T-helper 1 cell treated with Interleukin-12 subunit alpha and Interleukin-12 subunit beta and Interleukin-4 antibody, amounts not matched to agents 30 μg/mL and 1 μg/mL, for 36 hours (primary cell): ENCODE measurements at regions not wholly inside any gene's neighbourhood (a gene's known extent, or its start where the extent isn't known, plus 50 kb on each side); places are given as distances from the start of the nearest gene placed in this dataset.
"Not testable (repeated sequence)": the region's sequence is repeated elsewhere in the genome, so short reads cannot be mapped to it uniquely, and the experiment has no call there.

Experiments
- H3K27ac Mint-ChIP-seq: one replicate; pipeline ENCODE4 v1.8.0; 2021; ENCODE audit warnings: mild to moderate bottlenecking, mixed read lengths
- H3K27me3 Mint-ChIP-seq: one replicate; pipeline ENCODE4 v1.8.0; 2021; ENCODE audit warnings: low read depth, mixed read lengths
- H3K36me3 Mint-ChIP-seq: one replicate; pipeline ENCODE4 v1.8.0; 2021; ENCODE audit warnings: low read depth, mixed read lengths
- H3K4me1 Mint-ChIP-seq: one replicate; pipeline ENCODE4 v1.8.0; 2021; ENCODE audit warnings: low read depth, mixed read lengths
- H3K4me3 Mint-ChIP-seq: one replicate; pipeline ENCODE4 v1.8.0; 2021; ENCODE audit warnings: mild to moderate bottlenecking, moderate library complexity, mixed read lengths
- H3K9me3 Mint-ChIP-seq: one replicate; pipeline ENCODE4 v1.8.0; 2021; ENCODE audit warnings: mixed read lengths

GRCh38 chr2:84173041-84173440, 286.0 kb downstream of the SUCLG1 start:
- no peaks in the 10 kb centered on the region for H3K27me3 Mint-ChIP-seq
- H3K4me1 Mint-ChIP-seq: no peaks in the 10 kb centered on the region
- no peak overlapping the region for H3K27ac Mint-ChIP-seq
- H3K36me3 Mint-ChIP-seq: no peaks in the 10 kb centered on the region
- H3K4me3 Mint-ChIP-seq: no peak overlapping the region
- no peaks in the 10 kb centered on the region for H3K9me3 Mint-ChIP-seq

- H3K36me3 Mint-ChIP-seq: no peaks in the 10 kb centered on the region
- no peaks in the 10 kb centered on the region for H3K9me3 Mint-ChIP-seq
- H3K4me1 Mint-ChIP-seq: no peaks in the 10 kb centered on the region
- peaks cover 4% of the 10 kb centered on the region for H3K27me3 Mint-ChIP-seq
- H3K27ac Mint-ChIP-seq: no peak overlapping the region
- no peak overlapping the region for H3K4me3 Mint-ChIP-seq
These were observed 288.1 kb downstream of the SUCLG1 start for GRCh38 chr2:84170979-84171378.

- H3K36me3 Mint-ChIP-seq: no peaks in the 10 kb centered on the region
- H3K4me3 Mint-ChIP-seq: no peak overlapping the region
- peaks cover 4% of the 10 kb centered on the region for H3K27me3 Mint-ChIP-seq
- H3K4me1 Mint-ChIP-seq: no peaks in the 10 kb centered on the region
- H3K27ac Mint-ChIP-seq: no peak overlapping the region
- no peaks in the 10 kb centered on the region for H3K9me3 Mint-ChIP-seq
These were observed 289.2 kb downstream of the SUCLG1 start for GRCh38 chr2:84169871-84170270.

GRCh38 chr2:84168552-84168951, 290.5 kb downstream of the SUCLG1 start:
- H3K4me3 Mint-ChIP-seq, H3K27me3 Mint-ChIP-seq, H3K27ac Mint-ChIP-seq, H3K9me3 Mint-ChIP-seq, H3K36me3 Mint-ChIP-seq, H3K4me1 Mint-ChIP-seq: not testable (repeated sequence)

- no peak overlapping the region for H3K27ac Mint-ChIP-seq
These were observed 293.8 kb downstream of the SUCLG1 start for GRCh38 chr2:84165256-84165655.

GRCh38 chr2:84160453-84160852, 298.6 kb downstream of the SUCLG1 start:
- Mint-ChIP-seq H3K4me1 (no peaks in the 10 kb centered on the region), H3K4me3 (no peak overlapping the region), H3K27me3 (peaks cover 10% of the 10 kb centered on the region), H3K36me3 (no peaks in the 10 kb centered on the region), H3K9me3 (no peaks in the 10 kb centered on the region), H3K27ac (no peak overlapping the region)

More at GRCh38 chr2:84165256-84165655, 293.8 kb downstream of the SUCLG1 start:
- Mint-ChIP-seq H3K9me3 (no peaks in the 10 kb centered on the region), H3K4me3 (no peak overlapping the region), H3K36me3 (no peaks in the 10 kb centered on the region), H3K27me3 (peaks cover 14% of the 10 kb centered on the region), H3K4me1 (no peaks in the 10 kb centered on the region)

- Mint-ChIP-seq H3K4me1 (no peaks in the 10 kb centered on the region), H3K9me3 (no peaks in the 10 kb centered on the region), H3K27me3 (peaks cover 7% of the 10 kb centered on the region), H3K27ac (no peak overlapping the region), H3K36me3 (no peaks in the 10 kb centered on the region), H3K4me3 (no peak overlapping the region)
These were observed 300.5 kb downstream of the SUCLG1 start for GRCh38 chr2:84158605-84159004.

GRCh38 chr2:84152462-84152861, 306.6 kb downstream of the SUCLG1 start:
- no peak overlapping the region for H3K27ac Mint-ChIP-seq
- H3K9me3 Mint-ChIP-seq: no peaks in the 10 kb centered on the region
- no peaks in the 10 kb centered on the region for H3K27me3 Mint-ChIP-seq
- no peaks in the 10 kb centered on the region for H3K36me3 Mint-ChIP-seq
- no peaks in the 10 kb centered on the region for H3K4me1 Mint-ChIP-seq
- no peak overlapping the region for H3K4me3 Mint-ChIP-seq

- H3K4me1 Mint-ChIP-seq: no peaks in the 10 kb centered on the region
- no peak overlapping the region for H3K27ac Mint-ChIP-seq
- no peak overlapping the region for H3K4me3 Mint-ChIP-seq
- H3K27me3 Mint-ChIP-seq: no peaks in the 10 kb centered on the region
- no peaks in the 10 kb centered on the region for H3K36me3 Mint-ChIP-seq
- H3K9me3 Mint-ChIP-seq: no peaks in the 10 kb centered on the region
These were observed 314.7 kb downstream of the SUCLG1 start for GRCh38 chr2:84144345-84144744.

GRCh38 chr2:84137034-84137433, 322.0 kb downstream of the SUCLG1 start:
- no peaks in the 10 kb centered on the region for H3K27me3 Mint-ChIP-seq
- no peaks in the 10 kb centered on the region for H3K36me3 Mint-ChIP-seq
- no peak overlapping the region for H3K4me3 Mint-ChIP-seq
- no peak overlapping the region for H3K27ac Mint-ChIP-seq
- no peaks in the 10 kb centered on the region for H3K4me1 Mint-ChIP-seq
- H3K9me3 Mint-ChIP-seq: no peaks in the 10 kb centered on the region

GRCh38 chr2:84132370-84132769, 326.7 kb downstream of the SUCLG1 start:
- Mint-ChIP-seq H3K27me3 (no peaks in the 10 kb centered on the region), H3K27ac (no peak overlapping the region), H3K4me3 (no peak overlapping the region), H3K4me1 (no peaks in the 10 kb centered on the region), H3K9me3 (peaks cover 5% of the 10 kb centered on the region), H3K36me3 (no peaks in the 10 kb centered on the region)

GRCh38 chr2:84131278-84131830, 327.7 kb downstream of the SUCLG1 start:
- H3K36me3 Mint-ChIP-seq: no peaks in the 10 kb centered on the region
- no peak overlapping the region for H3K4me3 Mint-ChIP-seq
- no peaks in the 10 kb centered on the region for H3K27me3 Mint-ChIP-seq
- no peak overlapping the region for H3K27ac Mint-ChIP-seq
- H3K9me3 Mint-ChIP-seq: peaks cover 5% of the 10 kb centered on the region
- no peaks in the 10 kb centered on the region for H3K4me1 Mint-ChIP-seq

GRCh38 chr2:84129018-84129417, 330.1 kb downstream of the SUCLG1 start:
- H3K9me3 Mint-ChIP-seq: peaks cover 5% of the 10 kb centered on the region
- no peak overlapping the region for H3K4me3 Mint-ChIP-seq
- no peaks in the 10 kb centered on the region for H3K36me3 Mint-ChIP-seq
- no peak overlapping the region for H3K27ac Mint-ChIP-seq
- no peaks in the 10 kb centered on the region for H3K27me3 Mint-ChIP-seq
- H3K4me1 Mint-ChIP-seq: no peaks in the 10 kb centered on the region

- H3K4me1 Mint-ChIP-seq, H3K36me3 Mint-ChIP-seq, H3K9me3 Mint-ChIP-seq, H3K27ac Mint-ChIP-seq, H3K27me3 Mint-ChIP-seq, H3K4me3 Mint-ChIP-seq: not testable (repeated sequence)
These were observed 331.3 kb downstream of the SUCLG1 start for GRCh38 chr2:84127812-84128211.

GRCh38 chr2:84126530-84126929, 332.6 kb downstream of the SUCLG1 start:
- no peaks in the 10 kb centered on the region for H3K4me1 Mint-ChIP-seq
- H3K36me3 Mint-ChIP-seq: no peaks in the 10 kb centered on the region
- no peak overlapping the region for H3K4me3 Mint-ChIP-seq
- H3K27ac Mint-ChIP-seq: no peak overlapping the region
- H3K27me3 Mint-ChIP-seq: no peaks in the 10 kb centered on the region
- H3K9me3 Mint-ChIP-seq: peaks cover 5% of the 10 kb centered on the region

- H3K27me3 Mint-ChIP-seq: no peaks in the 10 kb centered on the region
- H3K27ac Mint-ChIP-seq: no peak overlapping the region
- H3K9me3 Mint-ChIP-seq: peaks cover 5% of the 10 kb centered on the region
- H3K4me3 Mint-ChIP-seq: no peak overlapping the region
- no peaks in the 10 kb centered on the region for H3K4me1 Mint-ChIP-seq
- no peaks in the 10 kb centered on the region for H3K36me3 Mint-ChIP-seq
These were observed 333.0 kb downstream of the SUCLG1 start for GRCh38 chr2:84126084-84126483.
